ENCODE measurements at regions not wholly inside any gene's neighbourhood (a gene's known extent, or its start where the extent isn't known, plus 50 kb on each side); places are given as distances from the start of the nearest gene placed in this dataset.
"Not testable (repeated sequence)": the region's sequence is repeated elsewhere in the genome, so short reads cannot be mapped to it uniquely, and the experiment has no call there.

DNA sequence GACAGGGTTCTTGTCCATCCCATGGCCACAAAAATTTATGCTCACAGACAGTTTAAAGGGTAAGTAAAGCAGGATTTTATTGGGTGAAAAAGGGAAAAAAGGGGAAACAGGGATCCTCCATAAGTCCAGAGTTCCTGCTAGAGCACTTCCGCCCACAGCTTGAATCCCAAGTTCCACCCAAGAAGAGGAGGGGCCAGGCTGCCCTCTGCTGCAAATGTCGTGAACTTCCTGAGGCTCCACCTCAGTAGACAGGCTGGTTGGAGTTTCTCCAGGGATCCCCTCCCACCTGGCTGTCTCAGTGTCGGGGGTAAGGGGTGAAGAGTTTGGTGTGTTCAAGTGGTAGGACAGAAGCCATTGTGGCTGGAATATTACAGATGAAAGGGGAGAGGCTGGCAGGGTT, 275.0 kb upstream of the SGCD start:
- intact Hi-C loops (cut with DNase I): no loop called here
- DNase-seq (ENCODE audit: missing footprints) (no peak), ATAC-seq (no peak)

DNA sequence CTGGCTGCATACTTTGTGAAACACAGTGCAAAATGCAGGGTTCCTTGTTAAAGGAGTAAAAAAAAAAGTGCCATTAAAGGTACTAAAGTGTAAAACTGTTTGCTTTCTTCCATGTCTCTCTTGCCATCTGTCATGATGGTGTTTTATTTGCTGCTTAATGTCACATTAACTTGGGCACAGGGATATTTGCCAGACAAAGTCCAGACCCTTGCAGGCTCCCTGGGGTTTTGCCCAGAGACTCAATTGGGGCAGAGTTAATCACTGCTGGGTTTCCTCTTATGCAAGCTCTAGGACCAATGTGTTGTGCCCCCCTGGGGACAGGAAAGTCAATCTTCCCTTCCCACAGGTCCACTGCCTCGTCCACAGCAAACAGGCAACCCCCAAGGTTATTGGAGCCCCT, 274.3 kb upstream of the SGCD start:
- intact Hi-C loops (cut with DNase I): no loop called here
- ATAC-seq: peak; percentile 39
- DNase-seq (ENCODE audit: missing footprints): no peak

DNA sequence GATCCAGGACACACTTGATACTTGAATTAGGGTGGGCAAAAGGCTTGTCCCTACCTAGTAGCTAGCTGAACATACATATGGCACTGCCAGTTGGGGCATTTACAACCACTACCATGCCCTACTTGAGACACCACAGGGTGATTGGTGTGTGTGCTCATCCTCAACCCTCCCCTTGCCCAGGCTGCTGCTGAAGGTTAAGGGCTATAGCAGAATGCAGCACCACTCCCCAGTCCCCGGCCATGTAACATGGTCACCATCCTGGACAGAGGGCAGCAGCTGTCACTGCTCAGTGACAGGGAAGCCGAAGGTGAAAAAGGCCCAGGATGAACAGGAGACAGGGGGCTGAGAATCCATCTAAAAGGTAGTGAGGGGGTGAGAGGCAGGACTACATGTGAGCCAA, 273.9 kb upstream of the SGCD start:
- intact Hi-C loops (cut with DNase I): no loop called here
- no peak for DNase-seq (ENCODE audit: missing footprints)
- ATAC-seq: peak; percentile 23

DNA sequence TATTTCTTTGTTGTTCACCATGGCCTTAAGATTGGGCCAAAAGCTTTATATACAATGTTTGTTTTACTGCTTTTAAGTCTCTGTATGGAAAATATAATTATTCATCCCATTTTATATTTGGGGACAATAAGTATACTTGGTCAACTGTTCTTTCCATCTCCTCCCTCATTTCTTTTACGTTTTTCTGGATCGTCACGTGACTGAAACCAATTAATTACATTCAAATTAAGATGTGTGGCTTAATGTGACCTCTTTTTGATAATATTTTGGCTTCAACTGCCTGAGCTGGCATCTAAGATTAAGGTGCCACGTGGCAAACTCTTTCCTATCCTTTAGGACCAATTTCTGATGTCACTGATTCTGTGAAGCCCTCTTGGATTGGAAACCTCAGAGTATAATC, 250.1 kb upstream of the SGCD start:
- intact Hi-C loops (cut with DNase I): no loop called here
- no peak for ATAC-seq
- DNase-seq (ENCODE audit: missing footprints): no peak

DNA sequence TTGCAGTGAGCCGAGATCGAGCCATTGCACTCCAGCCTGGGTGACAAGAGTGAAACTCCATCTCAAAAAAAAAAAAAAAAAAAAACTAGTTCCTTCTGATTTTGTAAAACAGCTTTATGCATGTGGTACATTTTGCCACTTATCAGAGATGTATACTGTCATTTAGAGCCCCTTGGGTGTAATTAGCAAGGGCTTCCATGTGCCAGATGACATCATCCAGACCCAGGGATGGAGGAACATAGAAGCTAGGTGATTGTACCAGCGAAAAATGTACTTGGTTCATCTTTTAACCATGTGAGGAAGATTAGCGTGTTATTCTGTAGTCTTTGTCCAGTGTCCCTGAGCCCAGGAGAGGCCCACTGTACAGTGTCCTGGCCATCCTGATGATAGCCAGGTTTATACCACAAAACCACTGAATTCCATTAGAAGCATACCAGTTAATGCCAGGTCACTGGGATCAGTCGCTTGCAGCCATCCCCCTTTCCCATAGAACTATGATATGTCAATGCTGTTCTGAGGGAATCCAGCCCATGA, 239.3 kb upstream of the SGCD start:
- intact Hi-C loops (cut with DNase I): no loop called here
- DNase-seq (ENCODE audit: missing footprints): no peak
- ATAC-seq: no peak

DNA sequence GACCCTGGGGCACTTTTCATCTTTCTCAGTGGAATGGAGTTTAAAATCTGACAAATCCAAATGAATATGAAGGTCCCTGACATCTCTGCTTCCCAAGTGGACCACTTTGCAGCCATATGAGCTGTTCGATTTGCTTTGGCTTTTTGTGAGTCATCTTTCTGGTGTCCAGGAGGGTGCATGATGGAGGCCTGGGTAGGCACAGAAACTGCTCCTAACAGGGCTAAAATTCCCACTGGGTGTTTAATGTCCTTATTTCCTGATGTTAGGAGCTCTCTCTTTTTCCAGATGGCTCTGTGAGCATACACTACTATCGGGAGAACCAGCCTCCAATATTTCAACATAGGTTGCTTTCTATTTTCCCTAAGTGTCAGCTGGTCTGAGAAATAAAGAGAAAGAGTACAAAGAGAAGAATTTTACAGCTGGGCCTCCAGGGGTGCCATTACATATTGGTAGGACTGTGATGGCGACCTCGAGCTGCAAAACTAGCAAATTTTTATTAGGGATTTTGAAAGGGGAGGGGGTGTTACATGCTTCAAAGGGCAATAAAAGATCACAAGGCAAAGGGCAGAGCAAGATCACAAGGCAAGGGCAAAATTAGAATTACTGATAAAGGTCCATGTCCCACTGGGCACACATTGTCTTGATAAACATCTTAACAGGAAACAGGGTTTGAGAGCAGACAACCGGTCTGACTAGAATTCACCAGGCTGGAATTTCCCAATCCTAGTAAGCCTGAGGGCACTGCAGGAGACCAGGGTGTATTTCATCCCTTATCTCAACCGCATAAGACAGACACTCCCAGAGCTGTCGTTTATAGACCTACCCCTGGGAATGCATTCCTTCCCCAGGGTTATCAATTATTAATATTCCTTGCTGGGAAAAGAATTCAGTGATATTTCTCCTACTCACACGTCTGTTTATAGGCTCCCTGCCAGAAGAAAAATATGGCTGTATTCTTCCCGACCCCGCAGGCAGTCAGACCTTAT, 236.7 kb upstream of the SGCD start:
- intact Hi-C loops (cut with DNase I); ATAC-seq; DNase-seq (ENCODE audit: missing footprints): not testable (repeated sequence)

DNA sequence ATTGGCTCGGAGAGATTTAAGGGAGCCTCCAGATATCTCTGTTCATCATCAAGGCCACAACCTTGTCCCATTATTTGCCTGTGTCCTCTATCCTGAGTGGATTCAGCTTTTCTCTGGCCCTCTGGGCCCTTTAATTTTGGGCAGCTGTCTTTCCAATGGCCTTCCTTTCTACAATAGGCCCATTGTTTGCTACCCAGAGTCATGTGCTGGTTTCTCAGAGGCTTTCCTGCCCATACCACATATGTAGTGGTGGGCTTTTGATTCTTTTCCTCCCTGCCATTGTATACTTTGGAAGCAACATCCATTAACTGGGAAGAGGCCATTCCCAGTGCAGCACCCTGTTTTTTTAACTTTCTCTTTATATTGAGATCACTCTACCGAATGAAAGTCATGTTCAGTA, 233.9 kb upstream of the SGCD start:
- no peak for ATAC-seq
- no peak for DNase-seq (ENCODE audit: missing footprints)
- intact Hi-C loops (cut with DNase I): no loop called here

DNA sequence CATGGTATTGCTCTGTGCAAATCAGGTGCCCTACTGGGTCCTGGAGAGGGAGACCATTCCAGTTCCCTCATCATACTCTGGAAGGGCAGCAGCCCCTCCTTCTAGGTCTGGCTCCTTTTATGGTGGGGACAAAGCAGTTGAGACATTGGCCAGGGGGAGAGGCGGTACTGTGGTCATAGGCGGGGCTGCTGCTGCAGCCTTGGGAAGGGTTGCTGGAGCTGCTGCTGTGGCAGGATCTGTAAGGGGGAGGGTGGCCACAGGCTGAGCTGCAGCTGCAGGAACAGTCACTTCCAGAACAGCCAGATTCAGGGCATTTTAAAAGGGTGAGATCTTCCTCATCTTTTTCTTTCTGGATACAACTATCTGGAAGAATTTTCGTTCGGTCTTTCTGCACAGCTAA, 233.0 kb upstream of the SGCD start:
- intact Hi-C loops (cut with DNase I): no loop called here
- ATAC-seq (peak; percentile 82), DNase-seq (ENCODE audit: missing footprints) (no peak)

DNA sequence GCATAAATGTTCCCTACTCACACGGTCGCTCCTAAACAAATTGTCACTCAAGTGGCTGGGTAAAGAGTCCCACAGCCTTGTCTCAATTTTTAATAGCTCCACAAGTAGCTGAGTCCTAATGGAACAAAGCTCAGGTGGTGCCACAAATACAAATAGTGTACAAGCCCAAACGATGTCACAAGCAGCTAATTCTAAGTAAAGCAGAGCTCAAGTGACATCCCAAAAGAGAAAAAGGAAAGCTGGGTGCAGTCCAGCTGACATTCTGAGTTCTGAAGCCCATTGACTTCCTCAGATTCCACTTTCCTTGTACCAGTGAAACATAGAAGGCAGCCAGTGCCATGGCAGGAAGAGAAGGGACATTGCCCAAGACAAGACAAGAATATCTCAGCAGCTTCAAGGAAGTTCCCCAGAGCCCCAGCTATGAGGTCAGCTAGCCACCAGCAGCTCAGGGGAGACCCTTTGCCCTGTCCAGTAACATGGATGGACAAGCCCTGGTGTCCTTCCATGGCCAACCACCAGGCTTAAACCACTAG, 231.2 kb upstream of the SGCD start:
- no peak for DNase-seq (ENCODE audit: missing footprints)
- intact Hi-C loops (cut with DNase I): no loop called here
- no peak for ATAC-seq

DNA sequence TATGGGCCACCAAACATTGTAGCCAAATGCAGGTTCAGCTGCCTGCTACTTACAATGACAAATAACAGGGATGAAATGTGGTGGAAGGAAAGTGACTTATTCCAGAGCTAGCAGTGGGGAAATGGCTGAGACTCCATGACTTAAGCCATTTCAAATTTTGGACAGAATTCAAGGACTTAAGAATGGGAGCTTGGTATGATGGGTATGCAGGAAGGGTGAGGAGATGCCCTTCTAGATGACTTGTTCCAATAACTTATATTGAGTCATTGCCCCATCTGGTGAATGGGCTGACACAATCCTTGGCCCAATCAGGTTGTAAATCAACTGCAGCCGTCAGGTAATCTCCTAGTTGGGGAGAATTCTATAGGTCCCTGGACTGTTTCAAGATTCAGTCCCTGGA, 230.7 kb upstream of the SGCD start:
- no peak for DNase-seq (ENCODE audit: missing footprints)
- intact Hi-C loops (cut with DNase I): no loop called here
- no peak for ATAC-seq

DNA sequence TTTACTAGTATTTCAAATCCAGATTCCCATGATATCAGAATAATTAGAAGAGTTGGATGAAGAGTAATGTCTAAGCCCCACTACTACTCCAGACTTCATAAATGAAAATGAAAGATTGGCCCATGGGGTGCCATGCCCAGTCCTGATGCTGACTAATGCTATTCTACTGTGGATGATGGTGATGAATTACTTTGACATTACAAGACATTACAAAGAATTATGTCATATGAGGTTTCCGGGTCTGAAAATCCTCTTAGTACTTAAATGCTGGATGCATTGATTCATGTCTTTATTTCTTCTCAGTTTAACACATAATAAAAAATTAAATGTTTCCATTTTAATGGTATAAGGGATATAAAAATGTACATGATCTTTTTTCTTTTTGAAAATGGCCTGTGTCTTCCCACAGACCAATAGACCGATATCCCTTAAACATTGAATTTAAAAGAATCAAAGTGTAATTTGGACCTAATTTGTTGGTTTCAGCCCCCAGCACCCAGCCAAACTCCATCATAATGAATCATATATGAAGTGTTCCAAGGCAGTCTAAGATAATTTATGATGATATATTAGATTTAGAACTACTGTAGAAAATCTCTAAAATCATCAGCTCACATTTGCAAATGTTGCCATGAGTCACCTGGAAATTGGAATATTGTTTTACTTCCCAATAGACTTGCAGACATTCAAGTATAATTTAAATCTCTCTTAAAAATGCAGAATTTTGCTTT, 223.6 kb upstream of the SGCD start:
- intact Hi-C loops (cut with DNase I): no loop called here
- DNase-seq (ENCODE audit: missing footprints) (no peak), ATAC-seq (no peak)

DNA sequence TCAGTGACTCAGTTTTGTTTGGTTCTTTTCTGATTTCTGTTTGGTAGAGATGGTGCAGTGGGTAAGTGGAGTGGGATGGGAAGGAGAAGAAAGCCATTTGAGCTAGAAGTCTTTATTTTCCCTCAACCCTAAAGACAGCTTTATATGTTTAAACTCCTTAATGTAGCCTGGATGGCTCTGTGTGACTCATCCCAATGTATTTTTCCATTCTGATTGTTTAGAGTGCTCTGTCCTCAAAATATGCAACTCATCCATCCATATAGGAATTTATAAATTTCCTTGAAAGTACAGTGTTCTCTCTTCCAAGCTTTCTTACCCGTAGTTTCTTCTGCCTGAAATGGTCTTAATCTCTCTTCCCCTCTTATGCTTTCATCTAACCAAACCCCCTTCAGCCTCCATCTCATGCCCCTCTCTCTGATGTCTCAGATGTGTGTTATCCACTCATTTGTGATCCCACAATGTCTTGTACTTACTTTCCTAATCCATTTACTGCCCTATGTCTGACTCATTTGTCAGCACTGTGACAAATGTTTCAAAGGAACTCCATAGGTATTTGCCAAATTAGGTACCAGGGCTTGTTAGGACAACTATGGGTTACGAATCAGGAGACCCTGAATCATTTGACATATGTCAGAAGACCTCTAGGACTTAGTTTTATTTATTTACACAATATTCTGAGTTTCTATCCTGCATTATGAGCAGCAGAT, 217.5 kb upstream of the SGCD start:
- intact Hi-C loops (cut with DNase I): no loop called here
- ATAC-seq (no peak), DNase-seq (ENCODE audit: missing footprints) (no peak)

DNA sequence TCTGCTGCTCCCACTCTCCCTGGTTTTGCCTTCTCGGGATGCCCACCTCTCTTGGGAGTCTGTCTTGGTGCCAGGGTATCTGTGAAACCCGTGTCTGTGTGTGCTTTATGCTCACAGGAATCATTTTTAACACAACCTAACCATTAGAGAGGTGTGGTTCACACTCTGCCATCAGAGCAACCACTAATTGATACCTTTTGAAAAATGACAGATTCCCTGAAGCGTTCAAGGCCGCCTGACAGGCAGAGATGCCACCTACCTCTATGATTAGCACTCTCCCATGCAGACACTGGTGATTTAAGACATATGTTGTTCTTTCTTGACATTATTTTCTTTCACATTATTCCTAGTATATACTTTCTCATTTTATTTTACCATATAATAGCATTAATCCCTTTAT, 207.3 kb upstream of the SGCD start:
- intact Hi-C loops (cut with DNase I): no loop called here
- DNase-seq (ENCODE audit: missing footprints) (no peak), ATAC-seq (no peak)

DNA sequence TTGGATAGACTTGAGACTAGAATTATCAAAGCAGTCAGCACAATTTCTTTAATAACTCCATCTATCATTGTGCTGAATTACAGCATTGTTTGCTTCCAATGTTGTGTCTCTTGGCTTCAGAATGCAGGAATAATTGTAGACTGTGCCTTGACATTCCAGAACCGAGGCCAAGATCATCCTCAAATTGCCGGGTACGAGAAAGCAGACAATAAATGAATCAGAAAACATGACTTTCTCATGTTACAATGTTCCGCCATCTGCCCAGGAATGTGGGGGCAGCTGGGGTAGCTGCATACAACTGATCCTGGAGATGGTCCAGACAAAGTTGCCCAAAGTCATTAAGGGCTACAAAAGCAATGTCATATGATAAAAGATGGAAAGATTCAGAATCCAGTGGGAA, 206.2 kb upstream of the SGCD start:
- ATAC-seq (no peak), DNase-seq (ENCODE audit: missing footprints) (no peak)
- intact Hi-C loops (cut with DNase I): no loop called here

DNA sequence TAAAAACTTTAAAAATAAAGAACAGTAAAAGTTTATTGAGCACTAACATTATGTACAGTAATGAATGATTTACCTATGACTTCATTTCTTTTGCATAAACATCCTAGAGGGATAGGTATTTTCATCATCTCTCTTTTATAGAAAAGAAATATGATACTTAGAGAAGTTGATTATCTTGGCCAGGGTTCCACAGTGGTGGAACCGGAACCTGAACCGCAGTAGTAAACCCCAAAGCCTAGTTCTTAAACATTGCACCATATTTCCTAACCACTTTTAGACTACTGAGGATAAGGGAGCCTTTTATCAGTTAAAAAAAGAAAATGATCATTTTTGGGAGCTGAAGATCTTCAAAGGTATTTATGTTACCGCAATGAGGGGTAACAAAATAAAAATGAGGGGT, 205.7 kb upstream of the SGCD start:
- no peak for ATAC-seq
- no peak for DNase-seq (ENCODE audit: missing footprints)
- intact Hi-C loops (cut with DNase I): no loop called here

DNA sequence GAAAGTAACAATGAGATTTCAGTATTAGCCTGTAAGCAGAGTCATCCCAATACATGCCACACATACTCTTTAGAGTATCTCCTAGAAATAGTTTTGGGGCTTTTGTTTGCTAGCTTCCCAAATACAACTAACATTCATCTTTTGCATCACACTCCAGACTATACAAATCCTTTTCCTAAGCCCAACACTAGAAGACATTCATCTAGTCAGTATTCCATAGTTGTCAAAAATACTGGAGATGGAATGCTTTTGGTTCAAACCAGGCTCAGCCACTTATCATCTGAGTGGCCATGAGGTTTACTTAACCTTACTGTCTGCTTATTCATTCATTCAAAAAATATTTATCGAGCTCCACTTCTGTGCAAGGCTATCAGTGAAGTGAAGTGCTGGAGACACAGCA, 205.1 kb upstream of the SGCD start:
- ATAC-seq (no peak), DNase-seq (ENCODE audit: missing footprints) (no peak)
- intact Hi-C loops (cut with DNase I): no loop called here

DNA sequence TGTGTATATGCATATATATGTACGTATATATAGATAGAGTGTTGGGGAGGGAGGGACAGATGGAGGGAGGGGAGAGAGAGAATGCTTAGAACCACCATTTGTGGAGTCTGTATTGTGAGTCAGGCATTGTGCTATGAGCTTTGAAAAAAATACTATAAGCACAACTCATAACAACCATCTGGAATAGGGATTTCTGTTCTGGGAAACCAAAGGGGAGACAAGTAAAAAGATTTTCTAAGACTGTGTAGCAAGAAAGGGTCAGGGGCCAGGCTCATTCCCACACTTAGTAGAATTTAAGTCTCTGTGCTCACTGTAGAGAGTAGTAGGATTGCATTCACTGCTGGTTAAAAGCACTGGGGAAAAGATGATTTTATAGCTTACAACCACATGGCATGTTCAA, 202.3 kb upstream of the SGCD start:
- DNase-seq (ENCODE audit: missing footprints) (no peak), ATAC-seq (no peak)
- intact Hi-C loops (cut with DNase I): no loop called here

DNA sequence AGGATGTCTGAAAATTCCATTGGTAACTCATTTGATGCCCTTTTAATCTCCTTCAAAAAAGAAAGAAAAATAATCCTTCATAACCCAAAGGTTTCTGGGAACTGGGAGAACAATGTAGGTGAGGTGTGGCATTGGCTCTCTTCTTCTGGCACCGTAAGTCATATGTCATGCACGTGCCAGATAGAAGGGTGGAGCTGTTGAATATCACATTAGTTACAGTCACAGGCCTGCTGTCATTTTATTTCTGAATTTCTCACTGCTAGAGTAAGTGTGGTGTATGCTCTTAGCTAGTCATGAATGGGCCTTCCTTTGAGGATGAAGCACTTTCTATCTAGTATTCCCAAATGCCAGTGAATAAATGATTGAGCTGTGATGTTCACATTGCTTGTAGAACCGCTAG, 201.8 kb upstream of the SGCD start:
- no peak for ATAC-seq
- DNase-seq (ENCODE audit: missing footprints): no peak
- intact Hi-C loops (cut with DNase I): no loop called here

DNA sequence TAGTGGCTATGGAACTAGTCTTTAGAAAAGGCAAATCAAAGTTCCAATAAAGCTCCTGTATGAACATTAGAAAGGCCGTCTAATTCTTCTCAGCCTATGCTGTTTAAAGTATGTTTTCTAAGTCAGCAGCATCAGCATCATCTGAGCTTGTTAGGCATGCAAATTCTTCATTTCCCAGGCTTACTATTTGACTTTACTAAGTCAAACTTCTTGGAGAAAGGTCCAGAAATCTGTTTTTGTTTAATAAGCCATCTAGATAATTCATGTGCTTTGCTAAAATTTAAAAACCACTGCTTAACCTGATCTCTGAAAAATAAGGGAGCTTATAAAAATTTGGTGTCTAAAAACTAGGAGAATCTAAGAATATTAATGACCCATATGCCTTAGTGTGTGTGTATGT, 200.2 kb upstream of the SGCD start:
- intact Hi-C loops (cut with DNase I): no loop called here
- ATAC-seq (no peak), DNase-seq (ENCODE audit: missing footprints) (no peak)
